ENCODE measurements at regions not wholly inside any gene's neighbourhood (a gene's known extent, or its start where the extent isn't known, plus 50 kb on each side); places are given as distances from the start of the nearest gene placed in this dataset.

- Histone ChIP-seq H3K36me3 (no peaks in the 10 kb centered on the region), H3K9me3 (no peaks in the 10 kb centered on the region), H3K27ac (no peak overlapping the region), H3K4me3 (no peak overlapping the region), H3K4me1 (no peaks in the 10 kb centered on the region), H3K27me3 (no peaks in the 10 kb centered on the region)
- DNase-seq (ENCODE audit: extremely low spot score in 2 of 2), result no peak
- intact Hi-C loops (cut with DNase I), result no loop called here
- TF ChIP-seq POLR2A (IDR thresholded peaks at IDR 0.05), result no peak
- TF ChIP-seq POLR2AphosphoS5 (IDR thresholded peaks at IDR 0.05; ENCODE audit: insufficient read depth in 1 of 2, low read depth in 1 of 2), result no peak
- TF ChIP-seq CTCF (IDR thresholded peaks at IDR 0.05), result no peak
These were observed 408.7 kb upstream of the ZFP42 start for GRCh38 chr4:187586892-187587291.

- DNase-seq (ENCODE audit: extremely low spot score in 2 of 2), result no peak
- Histone ChIP-seq H3K27me3 (no peaks in the 10 kb centered on the region), H3K4me3 (no peak overlapping the region), H3K27ac (no peak overlapping the region), H3K4me1 (no peaks in the 10 kb centered on the region), H3K36me3 (no peaks in the 10 kb centered on the region), H3K9me3 (no peaks in the 10 kb centered on the region)
- TF ChIP-seq POLR2A (IDR thresholded peaks at IDR 0.05), result no peak
- TF ChIP-seq CTCF (IDR thresholded peaks at IDR 0.05), result no peak
- no peak for TF ChIP-seq POLR2AphosphoS5 (IDR thresholded peaks at IDR 0.05; ENCODE audit: insufficient read depth in 1 of 2, low read depth in 1 of 2)
- intact Hi-C loops (cut with DNase I), result no loop called here
These were observed 397.4 kb upstream of the ZFP42 start for GRCh38 chr4:187598196-187598595.

- Histone ChIP-seq H3K27me3 (no peaks in the 10 kb centered on the region), H3K4me1 (no peaks in the 10 kb centered on the region), H3K9me3 (no peaks in the 10 kb centered on the region), H3K4me3 (no peak overlapping the region), H3K27ac (no peak overlapping the region), H3K36me3 (no peaks in the 10 kb centered on the region)
- TF ChIP-seq POLR2AphosphoS5 (IDR thresholded peaks at IDR 0.05; ENCODE audit: insufficient read depth in 1 of 2, low read depth in 1 of 2) (no peak), CTCF (IDR thresholded peaks at IDR 0.05) (no peak), POLR2A (IDR thresholded peaks at IDR 0.05) (no peak)
- intact Hi-C loops (cut with DNase I), result no loop called here
- DNase-seq (ENCODE audit: extremely low spot score in 2 of 2), result no peak
These were observed 393.1 kb upstream of the ZFP42 start for GRCh38 chr4:187602339-187603092.

- H3K36me3 ChIP-seq, result no peaks in the 10 kb centered on the region
- DNase-seq (ENCODE audit: extremely low spot score in 2 of 2), result no peak
- no peaks in the 10 kb centered on the region for H3K27me3 ChIP-seq
- H3K4me3 ChIP-seq, result no peak overlapping the region
- no peaks in the 10 kb centered on the region for H3K9me3 ChIP-seq
- H3K4me1 ChIP-seq, result no peaks in the 10 kb centered on the region
- no peak overlapping the region for H3K27ac ChIP-seq
- TF ChIP-seq CTCF (IDR thresholded peaks at IDR 0.05) (no peak), POLR2AphosphoS5 (IDR thresholded peaks at IDR 0.05; ENCODE audit: insufficient read depth in 1 of 2, low read depth in 1 of 2) (no peak), POLR2A (IDR thresholded peaks at IDR 0.05) (no peak)
- intact Hi-C loops (cut with DNase I), result no loop called here
These were observed 392.2 kb upstream of the ZFP42 start for GRCh38 chr4:187603093-187604025.
